ENCODE measurements at regions not wholly inside any gene's neighbourhood (a gene's known extent, or its start where the extent isn't known, plus 50 kb on each side); places are given as distances from the start of the nearest gene placed in this dataset.

DNA sequence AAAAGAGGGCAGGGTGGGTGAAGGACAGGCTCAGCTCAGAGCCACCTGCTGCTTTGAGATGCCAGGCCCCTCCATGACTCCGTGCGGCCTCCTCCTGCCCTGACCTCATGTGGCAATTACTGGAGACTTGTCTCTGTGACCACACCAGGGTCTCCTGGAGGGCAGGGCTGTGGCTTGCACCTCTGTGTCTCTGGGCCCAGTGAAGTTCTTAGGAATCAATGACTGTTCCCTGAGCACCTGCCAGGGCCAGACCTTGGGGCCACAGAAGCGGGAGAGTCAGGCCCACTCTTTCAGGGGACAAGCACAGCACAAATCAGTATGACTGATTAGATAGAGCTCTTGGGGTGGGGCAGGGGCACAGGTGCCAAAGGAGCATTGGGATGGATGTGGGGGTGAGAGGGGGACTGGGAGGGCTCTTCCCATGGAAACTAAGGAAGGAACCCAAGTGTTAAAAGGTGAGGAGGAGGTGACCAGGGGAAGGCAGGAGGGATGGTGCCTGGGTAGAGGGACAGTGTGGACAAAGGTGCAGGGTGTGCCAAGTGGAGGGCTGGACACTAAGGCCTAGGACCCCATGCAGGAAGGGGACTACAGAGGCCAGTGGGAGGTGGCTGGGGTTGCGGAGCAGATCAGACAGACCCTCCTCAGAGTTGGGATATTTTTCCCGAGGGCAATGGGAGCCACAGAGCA is 77.3 kb upstream of the SHISAL1 start:
- no peak for DNase-seq
- TF ChIP-seq, protein P1, sequence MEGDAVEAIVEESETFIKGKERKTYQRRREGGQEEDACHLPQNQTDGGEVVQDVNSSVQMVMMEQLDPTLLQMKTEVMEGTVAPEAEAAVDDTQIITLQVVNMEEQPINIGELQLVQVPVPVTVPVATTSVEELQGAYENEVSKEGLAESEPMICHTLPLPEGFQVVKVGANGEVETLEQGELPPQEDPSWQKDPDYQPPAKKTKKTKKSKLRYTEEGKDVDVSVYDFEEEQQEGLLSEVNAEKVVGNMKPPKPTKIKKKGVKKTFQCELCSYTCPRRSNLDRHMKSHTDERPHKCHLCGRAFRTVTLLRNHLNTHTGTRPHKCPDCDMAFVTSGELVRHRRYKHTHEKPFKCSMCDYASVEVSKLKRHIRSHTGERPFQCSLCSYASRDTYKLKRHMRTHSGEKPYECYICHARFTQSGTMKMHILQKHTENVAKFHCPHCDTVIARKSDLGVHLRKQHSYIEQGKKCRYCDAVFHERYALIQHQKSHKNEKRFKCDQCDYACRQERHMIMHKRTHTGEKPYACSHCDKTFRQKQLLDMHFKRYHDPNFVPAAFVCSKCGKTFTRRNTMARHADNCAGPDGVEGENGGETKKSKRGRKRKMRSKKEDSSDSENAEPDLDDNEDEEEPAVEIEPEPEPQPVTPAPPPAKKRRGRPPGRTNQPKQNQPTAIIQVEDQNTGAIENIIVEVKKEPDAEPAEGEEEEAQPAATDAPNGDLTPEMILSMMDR (IDR thresholded peaks at IDR 0.05), result no peak
- no peaks in the 10 kb centered on the region for H3K36me3 ChIP-seq
- H3K9me3 ChIP-seq, result no peaks in the 10 kb centered on the region
- H3K4me1 ChIP-seq, result no peaks in the 10 kb centered on the region
- intact Hi-C loops (cut with DNase I), result no loop called here
- H3K4me3 ChIP-seq, result no peak overlapping the region
- H3K9ac ChIP-seq (ENCODE audit: low read depth in 2 of 2, low read length in 2 of 2), result no peak overlapping the region
- no peaks in the 10 kb centered on the region for H3K27me3 ChIP-seq
- no peak overlapping the region for H3K27ac ChIP-seq

- H3K9me3 ChIP-seq, result no peaks in the 10 kb centered on the region
- H3K27me3 ChIP-seq, result no peaks in the 10 kb centered on the region
- DNase-seq, result no peak
- H3K4me1 ChIP-seq, result no peaks in the 10 kb centered on the region
- H3K4me3 ChIP-seq, result no peak overlapping the region
- intact Hi-C loops (cut with DNase I), result no loop called here
- H3K9ac ChIP-seq (ENCODE audit: low read depth in 2 of 2, low read length in 2 of 2), result no peak overlapping the region
- H3K27ac ChIP-seq, result no peak overlapping the region
- no peaks in the 10 kb centered on the region for H3K36me3 ChIP-seq
- TF ChIP-seq, protein P1 (IDR thresholded peaks at IDR 0.05), result no peak
Observed at GRCh38 chr22:44389181-44389580, 76.4 kb upstream of the SHISAL1 start.

GRCh38 chr22:44387486-44387885 is 74.7 kb upstream of the SHISAL1 start:
- no peak overlapping the region for H3K27ac ChIP-seq
- intact Hi-C loops (cut with DNase I), result no loop called here
- TF ChIP-seq, protein P1 (IDR thresholded peaks at IDR 0.05), result no peak
- no peaks in the 10 kb centered on the region for H3K27me3 ChIP-seq
- no peak for DNase-seq
- H3K9ac ChIP-seq (ENCODE audit: low read depth in 2 of 2, low read length in 2 of 2), result no peak overlapping the region
- H3K36me3 ChIP-seq, result no peaks in the 10 kb centered on the region
- no peaks in the 10 kb centered on the region for H3K9me3 ChIP-seq
- H3K4me3 ChIP-seq, result no peak overlapping the region
- H3K4me1 ChIP-seq, result no peaks in the 10 kb centered on the region

GRCh38 chr22:44386386-44387035 is 73.8 kb upstream of the SHISAL1 start:
- no peaks in the 10 kb centered on the region for H3K36me3 ChIP-seq
- no peaks in the 10 kb centered on the region for H3K27me3 ChIP-seq
- intact Hi-C loops (cut with DNase I), result no loop called here
- H3K27ac ChIP-seq, result no peak overlapping the region
- no peak overlapping the region for H3K9ac ChIP-seq (ENCODE audit: low read depth in 2 of 2, low read length in 2 of 2)
- H3K4me1 ChIP-seq, result no peaks in the 10 kb centered on the region
- no peak overlapping the region for H3K4me3 ChIP-seq
- no peak for DNase-seq
- no peaks in the 10 kb centered on the region for H3K9me3 ChIP-seq
- TF ChIP-seq, protein P1 (IDR thresholded peaks at IDR 0.05), result no peak

DNA sequence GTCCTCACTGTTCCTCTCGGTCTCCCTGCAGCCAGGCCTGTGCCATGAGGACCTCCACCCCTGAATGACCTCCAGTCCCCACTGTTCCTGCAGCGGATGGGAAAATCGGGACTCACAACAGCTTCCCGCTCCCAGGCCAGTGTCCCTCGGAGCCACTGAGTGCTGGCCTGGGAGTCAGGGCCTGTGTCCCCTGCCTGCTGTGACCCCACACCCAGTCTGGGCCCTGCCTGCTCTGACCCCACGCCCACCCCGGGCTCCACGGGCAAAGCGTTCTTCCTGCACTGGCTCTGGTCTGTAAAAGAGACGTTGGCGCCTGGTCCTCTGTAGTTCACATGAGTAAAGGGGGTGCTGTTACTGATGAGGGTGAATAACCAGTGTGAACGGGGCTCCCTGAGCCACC is 73.0 kb upstream of the SHISAL1 start:
- DNase-seq, result no peak
- no peaks in the 10 kb centered on the region for H3K27me3 ChIP-seq

More for the DNA sequence above, 73.0 kb upstream of the SHISAL1 start:
- no peak overlapping the region for H3K4me3 ChIP-seq
- H3K27ac ChIP-seq, result no peak overlapping the region
- no peaks in the 10 kb centered on the region for H3K9me3 ChIP-seq
- no peak overlapping the region for H3K9ac ChIP-seq (ENCODE audit: low read depth in 2 of 2, low read length in 2 of 2)
- TF ChIP-seq, protein P1 (IDR thresholded peaks at IDR 0.05), result no peak
- intact Hi-C loops (cut with DNase I), result no loop called here
- no peaks in the 10 kb centered on the region for H3K36me3 ChIP-seq
- H3K4me1 ChIP-seq, result no peaks in the 10 kb centered on the region

Data from colonic mucosa (tissue), 4 donors.